Natural killer cell (primary cell): ENCODE measurements at regions not wholly inside any gene's neighbourhood (a gene's known extent, or its start where the extent isn't known, plus 50 kb on each side); places are given as distances from the start of the nearest gene placed in this dataset.

Source experiments
- ATAC-seq, 3 donors: fragments of 150-1000 bp in 2 of 3; fragments of 200-7000 bp in 1 of 3; cut with Tn5 transposase; 1 replicate in 1 of 3; 2 replicates in 2 of 3; pipeline ENCODE4 v1.10.0; 2021; ENCODE audit warnings: mild to moderate bottlenecking in 2 of 3, moderate library complexity in 2 of 3
- DNase-seq, 2 donors: peaks; one replicate each; pipeline versions ENCODE4 v3.0.0 to v3.0.0-alpha.2; 2013 to 2021; ENCODE audit warnings: mixed read lengths in 1 of 2
- H3K27ac ChIP-seq: one replicate; pipeline ENCODE4 v1.5.1; 2013; ENCODE audit warnings: mild to moderate bottlenecking, low read length
- H3K27me3 ChIP-seq: one replicate; pipeline ENCODE4 v1.6.1; 2013; ENCODE audit warnings: low read length; ENCODE audit not compliant: control insufficient read depth, insufficient read depth
- H3K36me3 ChIP-seq: one replicate; pipeline ENCODE4 v1.6.1; 2013; ENCODE audit warnings: low read length; ENCODE audit not compliant: control insufficient read depth, insufficient read depth
- H3K4me1 ChIP-seq: one replicate; pipeline ENCODE4 v1.6.1; 2013; ENCODE audit warnings: low read length; ENCODE audit not compliant: control insufficient read depth, insufficient read depth
- H3K4me3 ChIP-seq: one replicate; pipeline ENCODE4 v1.5.1; 2013; ENCODE audit warnings: low read length
- H3K9me3 ChIP-seq: one replicate; pipeline ENCODE4 v1.6.1; 2013; ENCODE audit warnings: low read length; ENCODE audit not compliant: control insufficient read depth, insufficient read depth
- H3K27ac Mint-ChIP-seq, 2 donors: one replicate each; pipeline ENCODE4 v1.8.0; 2022; ENCODE audit warnings: mild to moderate bottlenecking in 2 of 2, mixed read lengths in 2 of 2, moderate library complexity in 1 of 2
- H3K27me3 Mint-ChIP-seq, 2 donors: one replicate each; pipeline ENCODE4 v1.8.0; 2022; ENCODE audit warnings: low read depth in 2 of 2, mixed read lengths in 2 of 2
- H3K36me3 Mint-ChIP-seq: one replicate; pipeline ENCODE4 v1.8.0; 2022; ENCODE audit warnings: mixed read lengths
- H3K4me1 Mint-ChIP-seq, 2 donors: one replicate each; pipeline ENCODE4 v1.8.0; 2022; ENCODE audit warnings: mixed read lengths in 2 of 2
- H3K4me3 Mint-ChIP-seq: one replicate; pipeline ENCODE4 v1.8.0; 2022; ENCODE audit warnings: mild to moderate bottlenecking, moderate library complexity, mixed read lengths
- H3K9me3 Mint-ChIP-seq, 2 donors: one replicate each; pipeline ENCODE4 v1.8.0; 2022; ENCODE audit warnings: mixed read lengths in 2 of 2
- WGBS: methylation state at CpG from one replicate; pipeline ENCODE4 v1.1.7; 2013; ENCODE audit warnings: missing lambda C conversion rate; ENCODE audit not compliant: insufficient coverage; 5-methylcytosine and 5-hydroxymethylcytosine counted together
- intact Hi-C: fragments of 100-400 bp; cut with micrococcal nuclease; formaldehyde crosslinking; loops from one replicate; pipeline ENCODE4 v1.14.2; 2022
- TF ChIP-seq, protein P1 (sequence below): fragments of 200-600 bp; IDR thresholded peaks from one replicate; pipeline ENCODE4 v1.8.0; 2022; ENCODE audit warnings: antibody characterized with exemption

DNA sequence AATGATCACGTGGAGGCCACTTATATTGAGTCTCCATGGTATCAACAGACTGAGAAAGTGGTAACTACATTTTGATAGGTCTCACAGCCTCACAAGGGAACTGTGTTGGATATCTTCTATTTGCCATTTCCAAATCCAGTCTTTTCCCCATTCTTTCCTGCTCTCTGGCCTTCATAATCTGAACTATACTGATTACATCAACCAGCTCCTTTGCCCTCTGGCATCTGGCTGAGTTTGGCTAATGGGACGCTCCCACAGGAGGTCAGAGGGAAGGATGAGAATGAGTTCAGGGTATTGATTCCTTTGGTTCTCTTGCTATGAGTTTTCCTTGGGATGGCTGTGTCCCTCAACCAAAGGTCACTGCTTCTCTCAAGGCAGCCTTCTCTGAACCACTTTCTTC, 152.6 kb downstream of the RTL9 start:
- TF ChIP-seq, protein P1, sequence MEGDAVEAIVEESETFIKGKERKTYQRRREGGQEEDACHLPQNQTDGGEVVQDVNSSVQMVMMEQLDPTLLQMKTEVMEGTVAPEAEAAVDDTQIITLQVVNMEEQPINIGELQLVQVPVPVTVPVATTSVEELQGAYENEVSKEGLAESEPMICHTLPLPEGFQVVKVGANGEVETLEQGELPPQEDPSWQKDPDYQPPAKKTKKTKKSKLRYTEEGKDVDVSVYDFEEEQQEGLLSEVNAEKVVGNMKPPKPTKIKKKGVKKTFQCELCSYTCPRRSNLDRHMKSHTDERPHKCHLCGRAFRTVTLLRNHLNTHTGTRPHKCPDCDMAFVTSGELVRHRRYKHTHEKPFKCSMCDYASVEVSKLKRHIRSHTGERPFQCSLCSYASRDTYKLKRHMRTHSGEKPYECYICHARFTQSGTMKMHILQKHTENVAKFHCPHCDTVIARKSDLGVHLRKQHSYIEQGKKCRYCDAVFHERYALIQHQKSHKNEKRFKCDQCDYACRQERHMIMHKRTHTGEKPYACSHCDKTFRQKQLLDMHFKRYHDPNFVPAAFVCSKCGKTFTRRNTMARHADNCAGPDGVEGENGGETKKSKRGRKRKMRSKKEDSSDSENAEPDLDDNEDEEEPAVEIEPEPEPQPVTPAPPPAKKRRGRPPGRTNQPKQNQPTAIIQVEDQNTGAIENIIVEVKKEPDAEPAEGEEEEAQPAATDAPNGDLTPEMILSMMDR, result no peak
- Mint-ChIP-seq H3K27ac (no peak overlapping the region), H3K36me3 (no peaks in the 10 kb centered on the region), H3K4me1 (no peaks in the 10 kb centered on the region), H3K27me3 (peaks cover 0 to 15% of the 10 kb centered on the region in 2 donors), H3K9me3 (peaks cover 0 to 3% of the 10 kb centered on the region in 2 donors), H3K4me3 (no peak overlapping the region)
- DNase-seq, result no peak
- no peak overlapping the region for H3K27ac ChIP-seq
- H3K27me3 ChIP-seq, result no peaks in the 10 kb centered on the region
- no peak for ATAC-seq
- no peaks in the 10 kb centered on the region for H3K36me3 ChIP-seq
- H3K4me3 ChIP-seq, result no peak overlapping the region
- H3K4me1 ChIP-seq, result no peaks in the 10 kb centered on the region
- WGBS, result 60% methylated on average over 1 of the region's 2 CpGs
- intact Hi-C loops, result no loop called here
- H3K9me3 ChIP-seq, result no peaks in the 10 kb centered on the region

DNA sequence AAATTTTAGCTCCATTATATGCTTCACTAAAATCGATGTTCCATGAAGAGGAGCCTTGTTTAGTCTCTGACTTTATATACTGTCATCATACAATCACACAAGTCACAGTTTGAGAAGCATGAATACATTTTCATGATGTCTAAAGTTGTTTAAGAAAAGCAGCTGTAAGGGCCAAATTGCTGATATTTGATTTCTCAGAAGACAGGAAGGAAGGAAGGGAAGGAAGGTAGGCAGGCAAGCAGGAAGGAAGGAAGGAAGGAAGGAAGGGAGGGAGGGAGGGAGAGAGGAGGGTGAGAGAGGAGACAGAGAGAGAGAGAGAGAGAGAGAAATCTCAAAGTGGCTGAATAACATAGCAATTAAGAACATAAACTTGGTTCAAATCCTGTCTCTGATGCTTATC, 153.7 kb downstream of the RTL9 start:
- no peaks in the 10 kb centered on the region for H3K4me1 Mint-ChIP-seq
- H3K9me3 Mint-ChIP-seq, result peaks cover 0 to 3% of the 10 kb centered on the region in 2 donors
- WGBS, result no CpG with 5 or more reads among the region's 1 CpG

DNA sequence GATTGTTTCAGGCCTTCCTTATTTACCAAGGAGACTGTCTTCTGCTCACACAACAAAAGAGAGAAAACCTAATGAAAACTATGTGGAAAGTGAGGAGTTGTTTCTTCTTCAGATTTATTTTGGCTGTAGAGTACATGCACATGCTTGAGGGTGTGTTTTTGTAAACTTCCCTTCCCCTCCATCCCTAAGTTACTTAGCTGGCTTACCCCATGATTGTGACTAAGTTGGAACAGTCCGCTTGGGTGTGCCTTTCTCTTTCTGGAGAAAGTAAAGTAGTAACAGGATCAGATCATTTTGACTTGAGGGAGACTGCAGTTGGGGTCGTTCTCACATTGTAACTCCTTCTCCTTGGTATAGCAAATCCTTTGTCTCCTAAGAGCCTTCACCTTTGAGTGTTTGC, 155.9 kb downstream of the RTL9 start:
- Mint-ChIP-seq H3K27ac (no peak overlapping the region), H3K27me3 (peaks cover 0 to 15% of the 10 kb centered on the region in 2 donors), H3K4me3 (no peak overlapping the region), H3K36me3 (no peaks in the 10 kb centered on the region), H3K9me3 (no peaks in the 10 kb centered on the region), H3K4me1 (no peaks in the 10 kb centered on the region)
- no peak for ATAC-seq
- Histone ChIP-seq H3K4me3 (no peak overlapping the region), H3K36me3 (no peaks in the 10 kb centered on the region), H3K27ac (no peak overlapping the region), H3K4me1 (no peaks in the 10 kb centered on the region), H3K27me3 (no peaks in the 10 kb centered on the region), H3K9me3 (no peaks in the 10 kb centered on the region)
- TF ChIP-seq, protein P1, result no peak
- intact Hi-C loops, result no loop called here
- 100% methylated on average over 1 of the region's 2 CpGs for WGBS
- no peak for DNase-seq

More for the DNA sequence above, 153.7 kb downstream of the RTL9 start:
- Histone ChIP-seq H3K27me3 (no peaks in the 10 kb centered on the region), H3K27ac (no peak overlapping the region), H3K36me3 (no peaks in the 10 kb centered on the region), H3K4me3 (no peak overlapping the region), H3K4me1 (no peaks in the 10 kb centered on the region), H3K9me3 (no peaks in the 10 kb centered on the region)
- intact Hi-C loops, result no loop called here
- TF ChIP-seq, protein P1, result no peak
- DNase-seq (no peak), ATAC-seq (no peak)
- Mint-ChIP-seq H3K27ac (no peak overlapping the region), H3K4me3 (no peak overlapping the region), H3K36me3 (no peaks in the 10 kb centered on the region), H3K27me3 (peaks cover 0 to 15% of the 10 kb centered on the region in 2 donors)

DNA sequence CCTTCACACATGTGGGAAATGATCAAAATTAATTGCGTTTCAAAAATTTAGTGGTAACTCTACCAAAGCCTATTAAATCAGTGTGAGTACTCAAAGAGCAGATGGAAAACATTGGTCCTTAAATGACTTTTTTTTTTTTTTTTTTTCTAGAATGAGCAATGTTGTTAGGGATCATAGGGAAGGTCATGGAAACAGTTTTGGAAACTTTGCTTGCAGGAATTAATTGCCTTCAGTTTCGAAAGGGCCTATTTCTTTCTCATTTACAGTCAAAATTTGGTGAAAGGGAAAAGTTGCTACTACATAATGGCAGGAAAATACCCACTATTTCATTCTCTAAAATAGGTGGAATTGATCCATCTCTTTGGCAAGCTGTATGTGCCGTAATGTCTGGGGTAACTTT, 160.9 kb downstream of the RTL9 start:
- Mint-ChIP-seq H3K27ac (no peak overlapping the region), H3K4me3 (no peak overlapping the region), H3K4me1 (no peaks in the 10 kb centered on the region), H3K9me3 (no peaks in the 10 kb centered on the region), H3K27me3 (no peaks in the 10 kb centered on the region), H3K36me3 (no peaks in the 10 kb centered on the region)
- 100% methylated on average over 2 of the region's 3 CpGs for WGBS
- no peaks in the 10 kb centered on the region for H3K9me3 ChIP-seq
- no peak for ATAC-seq
- no peak for DNase-seq
- intact Hi-C loops, result no loop called here
- H3K4me3 ChIP-seq, result no peak overlapping the region
- no peak overlapping the region for H3K27ac ChIP-seq
- H3K4me1 ChIP-seq, result no peaks in the 10 kb centered on the region
- no peaks in the 10 kb centered on the region for H3K27me3 ChIP-seq
- TF ChIP-seq, protein P1, result no peak
- no peaks in the 10 kb centered on the region for H3K36me3 ChIP-seq
